Peyer's patch (tissue), 4 donors: ENCODE measurements at regions not wholly inside any gene's neighbourhood (a gene's known extent, or its start where the extent isn't known, plus 50 kb on each side); places are given as distances from the start of the nearest gene placed in this dataset.

Source experiments
- DNase-seq, 3 donors: peaks; one replicate each; pipeline ENCODE4 v3.0.0-alpha.2; 2017 to 2019
- H3K27ac ChIP-seq, 4 donors: fragments of 200-600 bp; sonication (generic); one replicate each; pipeline ENCODE4 v1.5.1; 2016 to 2019
- H3K27me3 ChIP-seq, 2 donors: fragments of 200-600 bp; sonication (generic); one replicate each; pipeline ENCODE4 v1.5.1; 2019
- H3K36me3 ChIP-seq, 3 donors: fragments of 200-600 bp; sonication (generic); one replicate each; pipeline ENCODE4 v1.5.1; 2016 to 2019
- H3K4me1 ChIP-seq, 4 donors: fragments of 200-600 bp; sonication (generic); one replicate each; pipeline ENCODE4 v1.5.1; 2016 to 2019
- H3K4me3 ChIP-seq, 4 donors: fragments of 200-600 bp; sonication (generic); 1 replicate in 3 of 4; 2 replicates in 1 of 4; pipeline ENCODE4 v1.5.1; 2016 to 2019; ENCODE audit warnings: mild to moderate bottlenecking in 1 of 4
- H3K9me3 ChIP-seq, 4 donors: fragments of 200-600 bp; sonication (generic); one replicate each; pipeline ENCODE4 v1.5.1; 2016 to 2019; ENCODE audit warnings: mild to moderate bottlenecking in 1 of 4
- CTCF ChIP-seq, 6 experiments: fragments of 450-650 bp in 4 of 6; fragments of 200-600 bp in 2 of 6; sonication (generic) in 1 of 6; IDR thresholded peaks; one replicate each; pipeline ENCODE4 v1.5.1; 2017 to 2019; ENCODE audit warnings: antibody characterized with exemption in 6 of 6, mild to moderate bottlenecking in 3 of 6, moderate library complexity in 1 of 6
- POLR2A ChIP-seq, 2 donors: fragments of 450-650 bp; IDR thresholded peaks; one replicate each; pipeline ENCODE4 v1.5.1; 2017; ENCODE audit warnings: antibody characterized with exemption in 2 of 2, mild to moderate bottlenecking in 2 of 2, moderate library complexity in 2 of 2

GRCh38 chr4:138887341-138887740 is 128.2 kb upstream of the NOCT start:
- no peak overlapping the region for H3K27ac ChIP-seq
- H3K36me3 ChIP-seq = no peaks in the 10 kb centered on the region
- no peak for DNase-seq
- H3K4me3 ChIP-seq = no peak overlapping the region
- TF ChIP-seq CTCF (IDR thresholded peaks at IDR 0.05) = no peak
- no peak for TF ChIP-seq POLR2A (IDR thresholded peaks at IDR 0.05)
- no peaks in the 10 kb centered on the region for H3K9me3 ChIP-seq
- H3K4me1 ChIP-seq = no peaks in the 10 kb centered on the region
- H3K27me3 ChIP-seq = no peaks in the 10 kb centered on the region

GRCh38 chr4:138879757-138880156 is 135.8 kb upstream of the NOCT start:
- no peak for DNase-seq
- Histone ChIP-seq H3K27me3 (no peaks in the 10 kb centered on the region), H3K4me3 (no peak overlapping the region), H3K36me3 (no peaks in the 10 kb centered on the region), H3K4me1 (no peaks in the 10 kb centered on the region), H3K9me3 (no peaks in the 10 kb centered on the region), H3K27ac (no peak overlapping the region)
- TF ChIP-seq POLR2A (IDR thresholded peaks at IDR 0.05) = no peak
- no peak for TF ChIP-seq CTCF (IDR thresholded peaks at IDR 0.05)

GRCh38 chr4:138875891-138876608 is 139.5 kb upstream of the NOCT start:
- no peaks in the 10 kb centered on the region for H3K36me3 ChIP-seq

GRCh38 chr4:138871555-138871875 is 144.1 kb upstream of the NOCT start:
- DNase-seq = no peak
- Histone ChIP-seq H3K4me3 (no peak overlapping the region), H3K9me3 (no peaks in the 10 kb centered on the region), H3K27me3 (no peaks in the 10 kb centered on the region), H3K4me1 (no peaks in the 10 kb centered on the region), H3K27ac (no peak overlapping the region), H3K36me3 (no peaks in the 10 kb centered on the region)
- TF ChIP-seq CTCF (IDR thresholded peaks at IDR 0.05) (no peak), POLR2A (IDR thresholded peaks at IDR 0.05) (no peak)

More at GRCh38 chr4:138875891-138876608, 139.5 kb upstream of the NOCT start:
- no peak overlapping the region for H3K27ac ChIP-seq
- TF ChIP-seq POLR2A (IDR thresholded peaks at IDR 0.05) (no peak), CTCF (IDR thresholded peaks at IDR 0.05) (no peak)
- no peak overlapping the region for H3K4me3 ChIP-seq
- no peaks in the 10 kb centered on the region for H3K4me1 ChIP-seq
- H3K9me3 ChIP-seq = no peaks in the 10 kb centered on the region
- no peaks in the 10 kb centered on the region for H3K27me3 ChIP-seq
- DNase-seq = no peak

GRCh38 chr4:138870737-138871554 is 144.6 kb upstream of the NOCT start:
- Histone ChIP-seq H3K9me3 (no peaks in the 10 kb centered on the region), H3K4me3 (no peak overlapping the region), H3K4me1 (no peaks in the 10 kb centered on the region), H3K27me3 (no peaks in the 10 kb centered on the region), H3K36me3 (no peaks in the 10 kb centered on the region), H3K27ac (no peak overlapping the region)
- peak; percentile 51 to 94 (median 81) for TF ChIP-seq CTCF (IDR thresholded peaks at IDR 0.05)
- TF ChIP-seq POLR2A (IDR thresholded peaks at IDR 0.05) = no peak
- peak in 2 of 3 donors; percentile 23 to 80 for DNase-seq
